ENCODE measurements at regions not wholly inside any gene's neighbourhood (a gene's known extent, or its start where the extent isn't known, plus 50 kb on each side); places are given as distances from the start of the nearest gene placed in this dataset.

GRCh38 chr13:75013818-75014217 lies 468.2 kb downstream of the TBC1D4 start:
- Histone ChIP-seq H3K27me3 (ENCODE audit: control insufficient read depth in 1 of 2, insufficient read depth in 2 of 2, low read length in 2 of 2) (peaks cover 0 to 3% of the 10 kb centered on the region in 2 donors), H3K9me3 (ENCODE audit: control insufficient read depth in 2 of 2, low read length in 2 of 2) (no peaks in the 10 kb centered on the region), H3K9ac (ENCODE audit: low read length in 2 of 2) (no peak overlapping the region), H3K4me3 (ENCODE audit: low read length in 2 of 2) (no peak overlapping the region), H3K27ac (ENCODE audit: low read length) (no peak overlapping the region), H3K4me1 (ENCODE audit: control insufficient read depth, insufficient read depth, low read length) (no peaks in the 10 kb centered on the region), H3K36me3 (ENCODE audit: control insufficient read depth in 2 of 2, insufficient read depth in 2 of 2, low read length in 2 of 2) (no peaks in the 10 kb centered on the region)

GRCh38 chr13:75010941-75011340 lies 471.0 kb downstream of the TBC1D4 start:
- H3K4me1 ChIP-seq (ENCODE audit: control insufficient read depth, insufficient read depth, low read length) = no peaks in the 10 kb centered on the region
- no peak overlapping the region for H3K4me3 ChIP-seq (ENCODE audit: low read length in 2 of 2)
- H3K27me3 ChIP-seq (ENCODE audit: control insufficient read depth in 1 of 2, insufficient read depth in 2 of 2, low read length in 2 of 2) = peaks cover 0 to 3% of the 10 kb centered on the region in 2 donors
- H3K36me3 ChIP-seq (ENCODE audit: control insufficient read depth in 2 of 2, insufficient read depth in 2 of 2, low read length in 2 of 2) = no peaks in the 10 kb centered on the region
- no peak overlapping the region for H3K9ac ChIP-seq (ENCODE audit: low read length in 2 of 2)
- H3K27ac ChIP-seq (ENCODE audit: low read length) = no peak overlapping the region
- no peaks in the 10 kb centered on the region for H3K9me3 ChIP-seq (ENCODE audit: control insufficient read depth in 2 of 2, low read length in 2 of 2)

DNA sequence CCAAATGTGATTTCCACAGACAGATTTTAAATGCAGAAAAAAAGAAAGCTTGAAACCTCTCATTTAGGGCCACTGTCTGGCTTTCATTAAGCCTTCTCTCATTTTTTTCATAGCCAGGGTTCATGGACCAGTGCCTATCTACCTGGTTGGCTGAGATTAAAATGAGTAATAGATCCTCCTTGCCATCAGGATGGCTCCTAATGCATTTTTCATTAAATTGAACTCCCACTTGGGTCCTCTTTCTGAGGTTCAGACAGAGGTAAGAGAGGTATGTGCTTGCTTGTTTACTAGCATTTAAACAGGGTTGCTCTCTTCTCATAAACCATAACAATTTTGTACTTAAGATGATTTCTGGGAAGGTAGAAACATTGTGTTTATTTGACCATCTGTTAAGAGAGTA lies 473.0 kb downstream of the TBC1D4 start:
- Histone ChIP-seq H3K4me3 (ENCODE audit: low read length in 2 of 2) (no peak overlapping the region), H3K27ac (ENCODE audit: low read length) (no peak overlapping the region), H3K36me3 (ENCODE audit: control insufficient read depth in 2 of 2, insufficient read depth in 2 of 2, low read length in 2 of 2) (no peaks in the 10 kb centered on the region), H3K9me3 (ENCODE audit: control insufficient read depth in 2 of 2, low read length in 2 of 2) (no peaks in the 10 kb centered on the region), H3K9ac (ENCODE audit: low read length in 2 of 2) (no peak overlapping the region), H3K4me1 (ENCODE audit: control insufficient read depth, insufficient read depth, low read length) (no peaks in the 10 kb centered on the region), H3K27me3 (ENCODE audit: control insufficient read depth in 1 of 2, insufficient read depth in 2 of 2, low read length in 2 of 2) (peaks cover 0 to 3% of the 10 kb centered on the region in 2 donors)

GRCh38 chr13:74990992-74991391 lies 491.0 kb downstream of the TBC1D4 start:
- Histone ChIP-seq H3K4me3 (ENCODE audit: low read length in 2 of 2) (no peak overlapping the region), H3K4me1 (ENCODE audit: control insufficient read depth, insufficient read depth, low read length) (no peaks in the 10 kb centered on the region), H3K36me3 (ENCODE audit: control insufficient read depth in 2 of 2, insufficient read depth in 2 of 2, low read length in 2 of 2) (no peaks in the 10 kb centered on the region), H3K27me3 (ENCODE audit: control insufficient read depth in 1 of 2, insufficient read depth in 2 of 2, low read length in 2 of 2) (no peaks in the 10 kb centered on the region), H3K9ac (ENCODE audit: low read length in 2 of 2) (no peak overlapping the region), H3K27ac (ENCODE audit: low read length) (no peak overlapping the region), H3K9me3 (ENCODE audit: control insufficient read depth in 2 of 2, low read length in 2 of 2) (no peaks in the 10 kb centered on the region)

- Histone ChIP-seq H3K27ac (ENCODE audit: low read length) (no peak overlapping the region), H3K27me3 (ENCODE audit: control insufficient read depth in 1 of 2, insufficient read depth in 2 of 2, low read length in 2 of 2) (no peaks in the 10 kb centered on the region), H3K4me1 (ENCODE audit: control insufficient read depth, insufficient read depth, low read length) (no peaks in the 10 kb centered on the region), H3K9me3 (ENCODE audit: control insufficient read depth in 2 of 2, low read length in 2 of 2) (no peaks in the 10 kb centered on the region), H3K9ac (ENCODE audit: low read length in 2 of 2) (no peak overlapping the region), H3K4me3 (ENCODE audit: low read length in 2 of 2) (no peak overlapping the region), H3K36me3 (ENCODE audit: control insufficient read depth in 2 of 2, insufficient read depth in 2 of 2, low read length in 2 of 2) (no peaks in the 10 kb centered on the region)
Measured at GRCh38 chr13:74987124-74987690, 494.8 kb downstream of the TBC1D4 start.

DNA sequence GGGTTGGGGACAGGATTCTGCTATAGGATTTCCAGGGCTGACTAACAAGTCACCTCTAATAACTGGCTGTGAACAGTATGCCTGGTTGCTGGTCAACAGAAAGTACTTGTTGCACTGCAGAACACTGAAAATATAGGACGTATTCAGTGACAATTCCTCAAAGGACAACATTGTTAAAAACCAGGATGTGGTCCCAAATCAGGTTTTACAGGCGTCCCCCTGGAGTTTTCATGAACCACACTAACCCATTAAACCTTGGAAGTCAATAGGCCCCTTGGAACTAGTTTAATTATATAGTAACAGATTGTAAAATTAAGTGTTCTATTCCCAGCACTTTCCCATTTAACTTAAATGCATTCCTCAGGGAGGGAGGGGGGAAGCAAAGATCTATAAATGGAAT lies 495.4 kb downstream of the TBC1D4 start:
- Histone ChIP-seq H3K9ac (ENCODE audit: low read length in 2 of 2) (no peak overlapping the region), H3K4me1 (ENCODE audit: control insufficient read depth, insufficient read depth, low read length) (no peaks in the 10 kb centered on the region), H3K27me3 (ENCODE audit: control insufficient read depth in 1 of 2, insufficient read depth in 2 of 2, low read length in 2 of 2) (no peaks in the 10 kb centered on the region), H3K36me3 (ENCODE audit: control insufficient read depth in 2 of 2, insufficient read depth in 2 of 2, low read length in 2 of 2) (no peaks in the 10 kb centered on the region), H3K9me3 (ENCODE audit: control insufficient read depth in 2 of 2, low read length in 2 of 2) (no peaks in the 10 kb centered on the region), H3K27ac (ENCODE audit: low read length) (no peak overlapping the region), H3K4me3 (ENCODE audit: low read length in 2 of 2) (no peak overlapping the region)

DNA sequence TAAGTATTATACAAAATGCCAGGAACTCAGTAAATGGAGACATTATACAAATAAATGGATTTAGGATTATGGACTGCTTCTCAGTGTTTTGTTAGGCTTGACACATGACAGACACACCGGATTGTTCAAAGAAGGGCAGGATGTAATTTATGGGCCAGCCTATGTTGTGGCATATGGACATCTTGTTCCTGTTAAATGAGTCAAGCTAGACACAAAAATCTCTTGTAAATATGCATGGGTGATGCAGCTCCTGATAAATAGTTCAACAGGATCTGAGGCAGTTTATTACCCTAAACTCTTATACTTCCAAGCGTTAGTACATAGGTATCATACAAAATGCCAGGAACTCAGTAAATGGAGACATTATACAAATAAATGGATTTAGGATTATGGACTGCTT lies 502.3 kb downstream of the TBC1D4 start:
- Histone ChIP-seq H3K9ac (ENCODE audit: low read length in 2 of 2) (no peak overlapping the region), H3K27me3 (ENCODE audit: control insufficient read depth in 1 of 2, insufficient read depth in 2 of 2, low read length in 2 of 2) (no peaks in the 10 kb centered on the region), H3K27ac (ENCODE audit: low read length) (no peak overlapping the region), H3K9me3 (ENCODE audit: control insufficient read depth in 2 of 2, low read length in 2 of 2) (peaks cover 0 to 3% of the 10 kb centered on the region in 2 donors), H3K36me3 (ENCODE audit: control insufficient read depth in 2 of 2, insufficient read depth in 2 of 2, low read length in 2 of 2) (no peaks in the 10 kb centered on the region), H3K4me1 (ENCODE audit: control insufficient read depth, insufficient read depth, low read length) (no peaks in the 10 kb centered on the region), H3K4me3 (ENCODE audit: low read length in 2 of 2) (no peak overlapping the region)

- no peaks in the 10 kb centered on the region for H3K4me1 ChIP-seq (ENCODE audit: control insufficient read depth, insufficient read depth, low read length)
Measured at GRCh38 chr13:74978591-74978990, 503.4 kb downstream of the TBC1D4 start.

GRCh38 chr13:74977498-74977897 lies 504.5 kb downstream of the TBC1D4 start:
- no peaks in the 10 kb centered on the region for H3K27me3 ChIP-seq (ENCODE audit: control insufficient read depth in 1 of 2, insufficient read depth in 2 of 2, low read length in 2 of 2)
- H3K27ac ChIP-seq (ENCODE audit: low read length) = no peak overlapping the region
- no peaks in the 10 kb centered on the region for H3K36me3 ChIP-seq (ENCODE audit: control insufficient read depth in 2 of 2, insufficient read depth in 2 of 2, low read length in 2 of 2)
- H3K4me3 ChIP-seq (ENCODE audit: low read length in 2 of 2) = no peak overlapping the region
- no peaks in the 10 kb centered on the region for H3K4me1 ChIP-seq (ENCODE audit: control insufficient read depth, insufficient read depth, low read length)
- H3K9ac ChIP-seq (ENCODE audit: low read length in 2 of 2) = no peak overlapping the region
- H3K9me3 ChIP-seq (ENCODE audit: control insufficient read depth in 2 of 2, low read length in 2 of 2) = peaks cover 0 to 3% of the 10 kb centered on the region in 2 donors

More at GRCh38 chr13:74978591-74978990, 503.4 kb downstream of the TBC1D4 start:
- Histone ChIP-seq H3K36me3 (ENCODE audit: control insufficient read depth in 2 of 2, insufficient read depth in 2 of 2, low read length in 2 of 2) (no peaks in the 10 kb centered on the region), H3K4me3 (ENCODE audit: low read length in 2 of 2) (no peak overlapping the region), H3K27me3 (ENCODE audit: control insufficient read depth in 1 of 2, insufficient read depth in 2 of 2, low read length in 2 of 2) (no peaks in the 10 kb centered on the region), H3K27ac (ENCODE audit: low read length) (no peak overlapping the region), H3K9ac (ENCODE audit: low read length in 2 of 2) (no peak overlapping the region), H3K9me3 (ENCODE audit: control insufficient read depth in 2 of 2, low read length in 2 of 2) (peaks cover 0 to 3% of the 10 kb centered on the region in 2 donors)

GRCh38 chr13:74975111-74975510 lies 506.9 kb downstream of the TBC1D4 start:
- H3K4me3 ChIP-seq (ENCODE audit: low read length in 2 of 2) = no peak overlapping the region
- no peak overlapping the region for H3K27ac ChIP-seq (ENCODE audit: low read length)

GRCh38 chr13:74973935-74974879 lies 507.8 kb downstream of the TBC1D4 start:
- no peaks in the 10 kb centered on the region for H3K36me3 ChIP-seq (ENCODE audit: control insufficient read depth in 2 of 2, insufficient read depth in 2 of 2, low read length in 2 of 2)
- H3K9me3 ChIP-seq (ENCODE audit: control insufficient read depth in 2 of 2, low read length in 2 of 2) = no peaks in the 10 kb centered on the region
- H3K4me1 ChIP-seq (ENCODE audit: control insufficient read depth, insufficient read depth, low read length) = no peaks in the 10 kb centered on the region
- no peak overlapping the region for H3K27ac ChIP-seq (ENCODE audit: low read length)
- no peak overlapping the region for H3K4me3 ChIP-seq (ENCODE audit: low read length in 2 of 2)
- no peak overlapping the region for H3K9ac ChIP-seq (ENCODE audit: low read length in 2 of 2)
- H3K27me3 ChIP-seq (ENCODE audit: control insufficient read depth in 1 of 2, insufficient read depth in 2 of 2, low read length in 2 of 2) = no peaks in the 10 kb centered on the region

More at GRCh38 chr13:74975111-74975510, 506.9 kb downstream of the TBC1D4 start:
- H3K9ac ChIP-seq (ENCODE audit: low read length in 2 of 2) = no peak overlapping the region
- H3K4me1 ChIP-seq (ENCODE audit: control insufficient read depth, insufficient read depth, low read length) = no peaks in the 10 kb centered on the region
- H3K36me3 ChIP-seq (ENCODE audit: control insufficient read depth in 2 of 2, insufficient read depth in 2 of 2, low read length in 2 of 2) = no peaks in the 10 kb centered on the region
- no peaks in the 10 kb centered on the region for H3K27me3 ChIP-seq (ENCODE audit: control insufficient read depth in 1 of 2, insufficient read depth in 2 of 2, low read length in 2 of 2)
- no peaks in the 10 kb centered on the region for H3K9me3 ChIP-seq (ENCODE audit: control insufficient read depth in 2 of 2, low read length in 2 of 2)

Data from stomach smooth muscle (tissue), 2 donors.